ENCODE measurements at regions not wholly inside any gene's neighbourhood (a gene's known extent, or its start where the extent isn't known, plus 50 kb on each side); places are given as distances from the start of the nearest gene placed in this dataset.

- no peak for TF ChIP-seq CTCF (IDR thresholded peaks at IDR 0.05)
- TF ChIP-seq POLR2AphosphoS5 (IDR thresholded peaks at IDR 0.05): no peak
- no peak for TF ChIP-seq POLR2A (IDR thresholded peaks at IDR 0.05)
- TF ChIP-seq EP300 (IDR thresholded peaks at IDR 0.05): no peak
Observed at GRCh38 chr12:108021141-108021540, 107.9 kb upstream of the WSCD2 start.
